GM21526 (cell line): ENCODE measurements at regions not wholly inside any gene's neighbourhood (a gene's known extent, or its start where the extent isn't known, plus 50 kb on each side); places are given as distances from the start of the nearest gene placed in this dataset.
"Not testable (repeated sequence)": the region's sequence is repeated elsewhere in the genome, so short reads cannot be mapped to it uniquely, and the experiment has no call there.

ENCODE experiments used
- ATAC-seq: cut with Tn5 transposase; IDR thresholded peaks from one replicate; pipeline ENCODE4 v1.9.1; 2021; ENCODE audit warnings: moderate library complexity; ENCODE audit not compliant: unreplicated experiment, low FRiP score

GRCh38 chr14:85009506-85009905, 520.4 kb upstream of the FLRT2 start:
- ATAC-seq, result no peak

- no peak for ATAC-seq
Measured at GRCh38 chr14:85010186-85010585, 519.8 kb upstream of the FLRT2 start.

- ATAC-seq, result no peak
Measured at GRCh38 chr14:85016496-85016895, 513.4 kb upstream of the FLRT2 start.

- ATAC-seq, result not testable (repeated sequence)
Measured at GRCh38 chr14:85023866-85024265, 506.1 kb upstream of the FLRT2 start.

DNA sequence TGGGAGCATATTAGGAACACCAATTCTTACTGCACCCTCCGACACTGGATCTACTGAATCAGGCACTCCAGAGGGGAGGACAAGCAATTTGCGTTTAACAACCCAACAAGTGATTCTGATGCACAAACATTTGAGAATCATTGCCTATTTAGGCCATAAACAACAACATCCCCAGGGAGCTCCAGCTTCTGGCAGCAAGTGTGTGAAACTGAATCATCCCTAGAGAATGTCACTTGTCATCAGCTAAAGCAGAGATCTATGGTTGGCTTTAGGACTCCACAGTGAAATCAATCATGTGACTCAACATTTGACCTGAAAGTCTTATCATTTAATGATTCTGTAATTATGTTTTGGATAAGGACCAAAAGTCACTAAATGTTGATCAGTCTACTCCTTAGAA, 505.0 kb upstream of the FLRT2 start:
- no peak for ATAC-seq

GRCh38 chr14:85027681-85028370, 502.1 kb upstream of the FLRT2 start:
- ATAC-seq, result no peak

GRCh38 chr14:85037411-85037810, 492.5 kb upstream of the FLRT2 start:
- ATAC-seq, result no peak

DNA sequence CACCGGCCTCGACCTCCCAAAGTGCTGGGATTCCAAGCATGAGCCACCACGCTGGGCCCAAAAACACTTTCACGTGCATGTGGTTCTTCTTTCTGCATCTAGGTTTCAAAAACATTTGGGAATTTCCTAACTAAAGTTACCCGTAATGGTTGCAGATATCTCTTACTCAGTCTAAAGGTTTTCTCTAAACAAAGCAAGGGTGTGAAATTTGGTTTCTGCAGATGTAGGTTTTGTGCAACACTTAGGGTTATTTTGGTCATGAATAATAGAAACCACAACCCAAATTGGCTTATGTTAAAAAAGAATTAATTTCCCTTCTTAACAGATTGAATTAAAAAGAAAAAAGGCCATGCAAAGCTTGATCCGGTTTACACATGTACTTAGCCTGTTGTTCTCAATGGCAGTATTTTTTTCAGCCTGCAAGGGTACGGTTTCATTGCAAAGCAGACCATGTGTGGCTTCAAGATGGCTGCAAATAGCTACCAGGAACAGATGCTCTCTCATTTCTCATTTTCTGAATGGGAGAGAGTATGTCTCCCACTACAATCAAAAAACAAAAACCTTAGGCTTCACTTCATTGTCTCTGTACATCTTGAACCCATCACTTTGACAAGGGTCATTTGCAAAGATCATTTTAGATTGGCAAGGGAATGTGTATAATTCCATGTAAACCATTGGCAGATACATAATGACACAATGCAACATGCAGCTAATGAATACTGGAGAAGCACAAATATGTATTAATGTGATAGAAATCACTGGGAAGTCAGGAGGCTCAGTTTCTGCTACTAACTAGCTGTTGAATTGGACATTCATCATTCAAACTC, 491.2 kb upstream of the FLRT2 start:
- no peak for ATAC-seq

DNA sequence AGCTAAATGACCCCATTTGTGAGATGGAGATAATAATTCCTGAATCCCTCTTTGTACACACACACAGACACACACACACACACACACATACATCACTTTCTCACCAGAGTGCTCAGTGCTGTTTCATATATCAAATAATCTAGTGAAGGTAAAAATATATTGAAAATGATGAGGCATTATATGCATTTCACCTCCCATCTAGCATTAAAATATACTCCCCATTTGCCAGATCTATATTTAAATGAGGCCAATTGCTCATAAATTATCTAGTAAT, 490.7 kb upstream of the FLRT2 start:
- ATAC-seq, result no peak

- ATAC-seq, result no peak
Measured at GRCh38 chr14:85040046-85040685, 489.8 kb upstream of the FLRT2 start.

DNA sequence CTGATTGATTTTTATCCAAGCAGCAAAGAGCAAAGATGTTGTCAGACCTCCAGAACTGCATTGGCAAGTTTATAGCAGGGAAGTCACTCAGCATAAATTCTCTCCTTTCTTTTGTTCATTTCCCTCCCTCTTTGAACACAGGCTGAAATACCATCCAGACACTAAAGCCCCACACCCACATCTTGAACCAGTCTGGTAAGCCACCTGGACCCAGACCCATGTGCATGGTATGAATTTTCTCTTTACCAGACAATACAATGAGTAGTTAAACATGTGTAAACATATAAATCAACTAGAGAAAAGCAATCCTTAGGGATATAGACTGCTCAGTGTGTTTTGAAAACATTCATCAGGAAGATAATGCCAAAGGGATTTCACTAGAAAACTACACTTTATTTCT, 488.3 kb upstream of the FLRT2 start:
- ATAC-seq, result no peak

- ATAC-seq, result no peak
Measured at GRCh38 chr14:85042301-85042700, 487.6 kb upstream of the FLRT2 start.

DNA sequence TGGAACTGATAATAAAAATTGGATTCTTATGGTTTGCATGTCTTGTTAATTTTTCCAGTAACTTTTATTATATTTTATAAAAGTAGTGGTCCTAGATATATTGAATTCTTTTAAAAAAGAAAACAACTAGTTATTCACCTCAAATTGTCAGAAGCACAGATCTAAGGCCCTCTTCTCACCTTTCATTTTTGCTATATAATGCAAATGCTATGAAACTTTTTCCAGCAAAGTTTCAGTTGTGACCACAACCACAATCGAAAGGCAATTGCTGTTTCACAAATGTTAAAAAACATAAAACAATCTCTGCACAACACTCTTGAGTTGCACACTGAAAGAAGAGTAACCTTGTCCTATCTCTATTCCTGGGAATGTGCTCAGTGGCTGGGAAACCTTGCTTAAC, 479.8 kb upstream of the FLRT2 start:
- ATAC-seq, result no peak

DNA sequence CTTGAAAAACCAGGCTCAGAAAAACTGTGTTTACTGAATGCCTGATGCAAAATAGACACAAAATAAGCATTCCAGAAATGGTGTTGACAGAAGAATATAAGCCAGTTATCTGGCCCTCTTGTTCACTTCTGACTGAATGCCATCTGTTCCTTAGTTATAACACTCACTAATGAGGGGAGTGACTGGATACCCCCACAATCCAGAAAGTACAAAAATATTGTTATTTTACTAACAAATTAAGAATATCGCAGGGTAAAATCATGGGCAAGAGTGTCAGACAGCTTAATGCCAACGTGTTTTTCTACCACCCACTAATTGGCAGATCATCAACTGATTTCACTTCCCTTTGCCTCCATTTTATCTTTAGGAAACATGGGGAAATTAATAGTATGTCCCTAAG, 477.3 kb upstream of the FLRT2 start:
- ATAC-seq, result no peak

DNA sequence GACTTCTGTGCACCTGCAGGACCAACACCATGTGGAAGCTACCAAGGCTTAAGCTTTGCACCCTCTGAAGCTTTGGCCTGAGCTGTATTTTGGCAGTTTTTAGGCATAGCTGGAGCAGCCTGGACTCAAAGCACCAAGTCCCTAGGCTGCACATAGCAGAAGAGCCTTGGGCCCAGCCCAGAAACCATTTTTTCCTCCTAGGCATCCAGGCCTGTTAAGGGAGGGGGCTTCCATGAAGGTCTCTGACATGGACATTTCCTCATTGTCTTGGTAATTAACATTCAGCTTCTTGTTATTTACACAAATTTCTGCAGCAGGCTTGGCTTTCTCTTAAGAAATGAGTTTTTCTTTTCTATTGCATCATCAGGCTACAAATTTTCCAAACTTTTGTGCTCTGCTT, 475.8 kb upstream of the FLRT2 start:
- ATAC-seq, result no peak

GRCh38 chr14:85056267-85056666, 473.7 kb upstream of the FLRT2 start:
- ATAC-seq, result no peak

- ATAC-seq, result no peak
Measured at GRCh38 chr14:85057221-85057620, 472.7 kb upstream of the FLRT2 start.

DNA sequence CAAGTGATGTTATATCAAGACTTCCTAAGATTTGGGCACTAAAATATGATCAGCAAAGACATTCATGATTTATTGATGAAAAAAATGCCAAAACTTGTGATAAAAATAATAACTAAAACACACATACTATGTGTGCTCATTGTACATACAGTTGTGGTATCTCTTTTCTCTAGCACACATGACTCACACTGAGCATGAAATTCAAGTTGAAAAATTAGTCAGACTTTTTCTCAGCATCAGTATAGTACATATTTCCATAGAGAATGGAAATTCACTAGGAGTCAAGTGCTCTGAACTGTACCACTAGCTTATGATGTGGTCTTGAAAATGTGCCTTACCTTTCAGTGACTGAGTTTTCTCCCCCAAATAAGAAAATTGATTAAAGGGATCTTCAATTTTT, 471.8 kb upstream of the FLRT2 start:
- ATAC-seq, result no peak

DNA sequence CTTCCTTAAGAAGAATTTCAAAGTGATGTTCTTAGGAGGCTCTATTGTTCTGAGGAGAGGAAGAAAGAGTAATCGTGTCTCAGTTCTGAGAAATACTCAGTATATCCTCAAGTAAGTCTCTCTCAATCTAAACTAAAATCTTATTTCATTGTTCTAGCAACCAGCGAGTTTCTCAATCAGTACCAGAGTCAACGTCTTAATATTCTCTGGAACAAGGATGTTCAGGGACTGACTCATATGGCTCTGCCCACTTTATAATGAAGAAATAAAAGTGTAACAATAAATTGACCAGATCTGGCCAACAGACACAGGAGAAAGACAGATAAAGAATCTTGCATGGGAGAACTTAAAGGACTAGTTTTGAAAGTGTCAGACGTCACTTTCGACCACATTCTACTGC, 469.8 kb upstream of the FLRT2 start:
- ATAC-seq, result no peak

DNA sequence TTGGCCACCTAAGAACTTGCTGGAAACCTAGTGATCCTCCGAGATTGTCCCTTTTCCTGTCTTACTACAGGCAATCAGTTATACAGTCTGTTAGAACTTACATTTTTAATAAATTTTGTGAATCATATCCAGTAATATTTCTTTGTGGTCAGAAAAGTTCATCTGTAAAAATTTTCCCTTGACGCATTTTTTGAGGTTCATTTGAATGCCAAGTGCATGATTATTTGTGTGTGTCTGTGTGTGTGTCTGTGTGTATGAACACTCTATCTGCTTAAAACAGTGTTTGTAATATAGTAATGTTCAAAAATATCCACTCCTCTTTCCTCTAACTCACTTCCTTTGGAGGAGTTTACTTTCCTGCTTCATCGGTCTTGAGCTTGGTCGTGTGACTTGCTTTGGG, 468.7 kb upstream of the FLRT2 start:
- ATAC-seq, result no peak

- ATAC-seq, result no peak
Measured at GRCh38 chr14:85063747-85064146, 466.2 kb upstream of the FLRT2 start.

DNA sequence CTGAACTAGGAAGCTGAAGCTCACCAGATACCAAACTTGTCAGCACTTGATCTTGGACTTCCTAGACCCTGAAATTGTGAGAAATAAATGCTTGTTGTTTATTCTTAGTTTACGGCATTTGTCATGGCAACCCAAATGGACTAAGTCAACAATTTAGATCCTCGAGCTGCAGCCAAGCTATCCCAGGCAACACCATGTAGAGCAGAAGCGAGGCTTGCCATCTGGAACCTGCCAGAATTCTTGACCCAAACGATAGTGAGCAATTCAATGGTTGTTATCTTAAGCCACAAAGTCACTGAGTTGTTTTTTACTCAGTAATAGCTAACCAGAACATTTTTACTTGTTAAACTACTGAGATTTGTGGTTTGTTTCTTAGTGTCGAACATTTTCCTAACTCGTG, 458.5 kb upstream of the FLRT2 start:
- no peak for ATAC-seq
